Testis (tissue), 2 donors: ENCODE measurements at regions not wholly inside any gene's neighbourhood (a gene's known extent, or its start where the extent isn't known, plus 50 kb on each side); places are given as distances from the start of the nearest gene placed in this dataset.
"Not testable (repeated sequence)": the region's sequence is repeated elsewhere in the genome, so short reads cannot be mapped to it uniquely, and the experiment has no call there.

Source experiments
- DNase-seq: peaks from one replicate; pipeline ENCODE4 v3.0.0-alpha.2; 2019
- H3K27ac ChIP-seq, 2 donors: fragments of 200-600 bp; sonication (generic); one replicate each; pipeline ENCODE4 v1.5.1; 2019
- H3K27me3 ChIP-seq: fragments of 200-600 bp; sonication (generic); one replicate; pipeline ENCODE4 v1.5.1; 2019
- H3K36me3 ChIP-seq: fragments of 200-600 bp; sonication (generic); one replicate; pipeline ENCODE4 v1.5.1; 2017; ENCODE audit warnings: low read depth; ENCODE audit errors: missing control alignments
- H3K4me1 ChIP-seq: fragments of 200-600 bp; sonication (generic); one replicate; pipeline ENCODE4 v1.5.1; 2019
- H3K4me3 ChIP-seq, 2 donors: fragments of 200-600 bp; sonication (generic); one replicate each; pipeline ENCODE4 v1.5.1; 2017 to 2019
- H3K9me3 ChIP-seq: fragments of 200-600 bp; sonication (generic); one replicate; pipeline ENCODE4 v1.5.1; 2017
- POLR2A ChIP-seq: fragments of 450-650 bp; IDR thresholded peaks from one replicate; pipeline ENCODE4 v1.6.1; 2017; ENCODE audit warnings: antibody characterized with exemption, mild to moderate bottlenecking, moderate library complexity
- whole genome bisulfite sequencing, 2 donors: methylation state at CpG; one replicate each; pipeline ENCODE4 v1.1.5; 2018; 5-methylcytosine and 5-hydroxymethylcytosine counted together
- intact Hi-C: fragments of 100-400 bp; cut with DNase I; formaldehyde crosslinking; loops from one replicate; pipeline ENCODE4 v1.15.1; 2023; ENCODE audit warnings: low total_unique reads
- TF ChIP-seq, protein P1 (sequence below), 3 experiments: fragments of 450-650 bp in 2 of 3; fragments of 200-600 bp in 1 of 3; sonication (generic) in 1 of 3; IDR thresholded peaks; one replicate each; pipeline ENCODE4 v1.5.1; 2016 to 2019; ENCODE audit warnings: antibody characterized with exemption in 3 of 3, mild to moderate bottlenecking in 2 of 3, moderate library complexity in 1 of 3

- TF ChIP-seq, protein P1, sequence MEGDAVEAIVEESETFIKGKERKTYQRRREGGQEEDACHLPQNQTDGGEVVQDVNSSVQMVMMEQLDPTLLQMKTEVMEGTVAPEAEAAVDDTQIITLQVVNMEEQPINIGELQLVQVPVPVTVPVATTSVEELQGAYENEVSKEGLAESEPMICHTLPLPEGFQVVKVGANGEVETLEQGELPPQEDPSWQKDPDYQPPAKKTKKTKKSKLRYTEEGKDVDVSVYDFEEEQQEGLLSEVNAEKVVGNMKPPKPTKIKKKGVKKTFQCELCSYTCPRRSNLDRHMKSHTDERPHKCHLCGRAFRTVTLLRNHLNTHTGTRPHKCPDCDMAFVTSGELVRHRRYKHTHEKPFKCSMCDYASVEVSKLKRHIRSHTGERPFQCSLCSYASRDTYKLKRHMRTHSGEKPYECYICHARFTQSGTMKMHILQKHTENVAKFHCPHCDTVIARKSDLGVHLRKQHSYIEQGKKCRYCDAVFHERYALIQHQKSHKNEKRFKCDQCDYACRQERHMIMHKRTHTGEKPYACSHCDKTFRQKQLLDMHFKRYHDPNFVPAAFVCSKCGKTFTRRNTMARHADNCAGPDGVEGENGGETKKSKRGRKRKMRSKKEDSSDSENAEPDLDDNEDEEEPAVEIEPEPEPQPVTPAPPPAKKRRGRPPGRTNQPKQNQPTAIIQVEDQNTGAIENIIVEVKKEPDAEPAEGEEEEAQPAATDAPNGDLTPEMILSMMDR (IDR thresholded peaks at IDR 0.05) = peak in 2 of 3 experiments; percentile 14 to 33
- H3K4me1 ChIP-seq, H3K4me3 ChIP-seq, H3K27me3 ChIP-seq, intact Hi-C loops, H3K36me3 ChIP-seq, H3K27ac ChIP-seq, H3K9me3 ChIP-seq: not testable (repeated sequence)
- peak; percentile 50 for DNase-seq
- WGBS, 2 donors = 23 to 40% methylated on average over 3 of the region's 4 CpGs
Observed at GRCh38 chr22:10687256-10687655, 4840.7 kb upstream of the OR11H1 start.

GRCh38 chr22:10698836-10699235 lies 4829.2 kb upstream of the OR11H1 start:
- H3K27me3 ChIP-seq, DNase-seq, intact Hi-C loops, H3K9me3 ChIP-seq, H3K36me3 ChIP-seq, H3K4me3 ChIP-seq, H3K4me1 ChIP-seq, H3K27ac ChIP-seq: not testable (repeated sequence)
- WGBS, 2 donors = 50 to 64% methylated on average over 2 to 19 of the region's 45 CpGs

GRCh38 chr22:10699301-10700097 lies 4828.5 kb upstream of the OR11H1 start:
- H3K4me1 ChIP-seq, DNase-seq, H3K27me3 ChIP-seq, intact Hi-C loops, H3K4me3 ChIP-seq, H3K27ac ChIP-seq, H3K36me3 ChIP-seq, H3K9me3 ChIP-seq: not testable (repeated sequence)
- 37 to 54% methylated on average over 27 to 29 of the region's 80 CpGs for WGBS, 2 donors

DNA sequence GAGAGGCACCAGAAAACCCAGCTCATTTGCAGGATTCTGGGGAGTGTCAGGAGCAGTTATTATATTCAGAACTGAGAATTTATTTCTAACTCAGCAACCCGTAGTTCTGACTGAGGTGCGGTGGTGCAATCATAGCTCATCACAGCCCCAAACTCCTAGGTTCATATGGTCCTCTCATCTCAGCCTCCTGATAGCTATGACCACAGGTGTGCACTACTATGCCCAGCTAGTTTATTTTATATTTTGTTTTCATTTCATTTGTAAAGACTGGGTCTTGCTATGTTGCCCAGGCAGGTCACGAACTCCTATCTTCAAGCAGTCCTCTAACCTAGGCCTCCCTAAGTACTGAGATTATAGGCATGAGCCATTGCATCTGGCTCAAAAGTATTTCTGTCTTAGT lies 4819.8 kb upstream of the OR11H1 start:
- H3K27me3 ChIP-seq, DNase-seq, H3K9me3 ChIP-seq, intact Hi-C loops, H3K4me3 ChIP-seq, H3K36me3 ChIP-seq, H3K27ac ChIP-seq, H3K4me1 ChIP-seq: not testable (repeated sequence)
- WGBS, 2 donors = 35 to 59% methylated on average over 2 to 3 of the region's 3 CpGs

GRCh38 chr22:10710923-10711322 lies 4817.1 kb upstream of the OR11H1 start:
- intact Hi-C loops, H3K27me3 ChIP-seq, H3K4me1 ChIP-seq, H3K9me3 ChIP-seq, H3K36me3 ChIP-seq, H3K4me3 ChIP-seq, H3K27ac ChIP-seq, DNase-seq: not testable (repeated sequence)
- WGBS, 2 donors = 32 to 34% methylated on average over 4 of the region's 4 CpGs

- H3K9me3 ChIP-seq, intact Hi-C loops, H3K27ac ChIP-seq, H3K27me3 ChIP-seq, H3K4me1 ChIP-seq, H3K4me3 ChIP-seq, DNase-seq, H3K36me3 ChIP-seq: not testable (repeated sequence)
- 44 to 46% methylated on average over 9 of the region's 9 CpGs for WGBS, 2 donors
Observed at GRCh38 chr22:10722804-10723203, 4805.2 kb upstream of the OR11H1 start.

GRCh38 chr22:10723966-10724365 lies 4804.0 kb upstream of the OR11H1 start:
- WGBS, 2 donors = 41 to 42% methylated on average over 8 of the region's 8 CpGs
- DNase-seq, H3K9me3 ChIP-seq, H3K4me3 ChIP-seq, intact Hi-C loops, H3K36me3 ChIP-seq, H3K27ac ChIP-seq, H3K27me3 ChIP-seq, H3K4me1 ChIP-seq: not testable (repeated sequence)

GRCh38 chr22:10727393-10727792 lies 4800.6 kb upstream of the OR11H1 start:
- TF ChIP-seq POLR2A = no peak
- TF ChIP-seq, protein P1 (IDR thresholded peaks at IDR 0.05) = no peak
- H3K9me3 ChIP-seq = peaks cover 7% of the 10 kb centered on the region
- H3K36me3 ChIP-seq = no peaks in the 10 kb centered on the region
- no peak overlapping the region for H3K4me3 ChIP-seq
- no peak overlapping the region for H3K27ac ChIP-seq
- intact Hi-C loops = no loop called here
- no peaks in the 10 kb centered on the region for H3K4me1 ChIP-seq
- H3K27me3 ChIP-seq = no peaks in the 10 kb centered on the region
- no peak for DNase-seq
- 47% methylated on average over 10 of the region's 10 CpGs for WGBS, 2 donors

DNA sequence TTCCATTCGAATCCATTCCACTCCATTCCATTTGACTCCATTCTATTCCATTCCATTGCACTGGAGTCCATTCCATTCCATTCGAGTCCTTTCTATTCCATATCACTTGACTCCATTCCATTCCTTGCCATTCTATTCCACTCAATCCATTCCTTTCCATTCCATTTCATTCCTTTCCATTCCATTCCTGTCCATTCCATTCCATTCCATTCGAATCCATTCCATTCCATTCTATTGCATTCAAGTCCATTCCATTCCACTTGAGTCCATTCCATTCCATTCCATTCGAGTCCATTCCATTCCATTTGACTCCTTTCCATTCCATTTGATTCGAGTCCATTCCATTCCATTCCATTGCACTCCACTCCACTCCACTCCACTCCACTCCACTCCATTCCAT lies 4798.0 kb upstream of the OR11H1 start:
- intact Hi-C loops, H3K9me3 ChIP-seq, H3K36me3 ChIP-seq, DNase-seq, H3K27me3 ChIP-seq, H3K4me1 ChIP-seq, H3K27ac ChIP-seq, H3K4me3 ChIP-seq: not testable (repeated sequence)
- 40 to 46% methylated on average over 5 of the region's 5 CpGs for WGBS, 2 donors

DNA sequence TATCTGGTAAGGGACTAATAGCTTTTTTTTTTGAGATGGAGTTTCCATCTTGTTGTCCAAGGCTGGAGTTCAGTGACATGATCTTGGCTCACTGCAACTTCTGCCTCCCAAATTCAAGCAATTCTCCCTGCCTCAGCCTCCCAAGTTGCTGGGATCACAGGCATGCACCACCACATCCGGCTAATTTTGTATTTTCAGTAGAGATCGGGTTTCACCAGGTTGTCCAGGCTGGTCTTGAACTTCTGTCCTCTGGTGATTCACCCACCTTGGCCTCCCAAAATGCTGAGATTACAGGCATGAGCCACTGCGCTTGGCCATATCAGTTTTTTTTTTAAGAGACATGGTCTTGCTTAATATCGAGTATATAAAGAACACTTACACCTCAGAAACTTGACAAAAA lies 4797.3 kb upstream of the OR11H1 start:
- intact Hi-C loops, H3K27me3 ChIP-seq, H3K9me3 ChIP-seq, H3K36me3 ChIP-seq, H3K4me1 ChIP-seq, H3K27ac ChIP-seq, H3K4me3 ChIP-seq, DNase-seq: not testable (repeated sequence)
- 65 to 66% methylated on average over 4 of the region's 4 CpGs for WGBS, 2 donors
